Lower leg skin (tissue), 3 donors: ENCODE measurements at regions not wholly inside any gene's neighbourhood (a gene's known extent, or its start where the extent isn't known, plus 50 kb on each side); places are given as distances from the start of the nearest gene placed in this dataset.

Experiments used
- CTCF ChIP-seq, 3 donors: fragments of 450-650 bp; IDR thresholded peaks; one replicate each; pipeline ENCODE4 v1.5.1; 2016; ENCODE audit warnings: antibody characterized with exemption in 3 of 3, mild to moderate bottlenecking in 3 of 3, moderate library complexity in 2 of 3
- POLR2A ChIP-seq, 2 donors: fragments of 450-650 bp; IDR thresholded peaks; one replicate each; pipeline ENCODE4 v1.6.1; 2016 to 2017; ENCODE audit warnings: antibody characterized with exemption in 2 of 2, mild to moderate bottlenecking in 1 of 2, moderate library complexity in 1 of 2

GRCh38 chr2:190763901-190764514, 115.1 kb downstream of the NAB1 start:
- no peak for TF ChIP-seq POLR2A (IDR thresholded peaks at IDR 0.05)
- TF ChIP-seq CTCF (IDR thresholded peaks at IDR 0.05): no peak
